ENCODE measurements at regions not wholly inside any gene's neighbourhood (a gene's known extent, or its start where the extent isn't known, plus 50 kb on each side); places are given as distances from the start of the nearest gene placed in this dataset.

- no peaks in the 10 kb centered on the region for H3K27me3 ChIP-seq (ENCODE audit: insufficient read depth, insufficient read length)
- H3K9ac ChIP-seq (ENCODE audit: insufficient read length, low read depth) = no peak overlapping the region
- no peaks in the 10 kb centered on the region for H3K9me3 ChIP-seq (ENCODE audit: insufficient read depth, low read length)
- DNase-seq (ENCODE audit: low read depth, low spot score) = no peak
- no peak for TF ChIP-seq YY1 (IDR thresholded peaks at IDR 0.05; ENCODE audit: insufficient read depth, insufficient read length)
- no peak for TF ChIP-seq SUZ12 (IDR thresholded peaks at IDR 0.05; ENCODE audit: extremely low read depth, insufficient read depth, insufficient read length)
- TF ChIP-seq ZNF274 (IDR thresholded peaks at IDR 0.05; ENCODE audit: low read depth, low read length) = no peak
- no peaks in the 10 kb centered on the region for H3K4me1 ChIP-seq (ENCODE audit: insufficient read depth, insufficient read length)
- no peak overlapping the region for H3K4me3 ChIP-seq (ENCODE audit: insufficient read length, low read depth)
- H3K36me3 ChIP-seq (ENCODE audit: insufficient read depth, insufficient read length, low read length) = no peaks in the 10 kb centered on the region
Measured at GRCh38 chr16:5477251-5477650, 379.7 kb upstream of the EEF2KMT start.

DNA sequence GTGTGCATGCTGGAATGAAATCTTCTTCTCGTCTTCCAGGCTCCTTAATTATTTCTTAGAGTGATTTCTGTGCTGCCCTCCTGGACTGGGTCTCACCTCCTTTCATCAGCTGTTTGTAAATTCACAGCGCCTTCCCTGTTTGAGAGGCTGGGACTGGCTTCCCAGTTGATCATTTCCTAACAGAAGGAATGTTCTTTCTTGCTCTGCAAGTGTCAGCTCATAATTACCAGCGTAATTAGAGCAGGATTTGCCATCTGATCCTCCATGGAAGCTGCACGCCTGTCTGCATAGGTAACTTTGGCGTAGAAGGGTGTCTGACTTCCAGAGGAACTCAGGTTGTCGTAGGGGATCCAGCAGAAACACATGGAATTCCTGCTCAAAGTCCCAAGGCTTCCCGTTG lies 375.0 kb upstream of the EEF2KMT start:
- no peaks in the 10 kb centered on the region for H3K36me3 ChIP-seq (ENCODE audit: insufficient read depth, insufficient read length, low read length)
- no peak for DNase-seq (ENCODE audit: low read depth, low spot score)
- H3K4me3 ChIP-seq (ENCODE audit: insufficient read length, low read depth) = no peak overlapping the region
- no peaks in the 10 kb centered on the region for H3K9me3 ChIP-seq (ENCODE audit: insufficient read depth, low read length)
- TF ChIP-seq SUZ12 (IDR thresholded peaks at IDR 0.05; ENCODE audit: extremely low read depth, insufficient read depth, insufficient read length) (no peak), YY1 (IDR thresholded peaks at IDR 0.05; ENCODE audit: insufficient read depth, insufficient read length) (no peak), ZNF274 (IDR thresholded peaks at IDR 0.05; ENCODE audit: low read depth, low read length) (no peak)
- no peaks in the 10 kb centered on the region for H3K27me3 ChIP-seq (ENCODE audit: insufficient read depth, insufficient read length)
- H3K9ac ChIP-seq (ENCODE audit: insufficient read length, low read depth) = no peak overlapping the region
- no peaks in the 10 kb centered on the region for H3K4me1 ChIP-seq (ENCODE audit: insufficient read depth, insufficient read length)

- Histone ChIP-seq H3K4me3 (ENCODE audit: insufficient read length, low read depth) (no peak overlapping the region), H3K9me3 (ENCODE audit: insufficient read depth, low read length) (no peaks in the 10 kb centered on the region), H3K36me3 (ENCODE audit: insufficient read depth, insufficient read length, low read length) (no peaks in the 10 kb centered on the region), H3K4me1 (ENCODE audit: insufficient read depth, insufficient read length) (peaks cover 2% of the 10 kb centered on the region), H3K9ac (ENCODE audit: insufficient read length, low read depth) (no peak overlapping the region), H3K27me3 (ENCODE audit: insufficient read depth, insufficient read length) (no peaks in the 10 kb centered on the region)
- TF ChIP-seq YY1 (IDR thresholded peaks at IDR 0.05; ENCODE audit: insufficient read depth, insufficient read length) (no peak), SUZ12 (IDR thresholded peaks at IDR 0.05; ENCODE audit: extremely low read depth, insufficient read depth, insufficient read length) (no peak), ZNF274 (IDR thresholded peaks at IDR 0.05; ENCODE audit: low read depth, low read length) (no peak)
- DNase-seq (ENCODE audit: low read depth, low spot score) = no peak
Measured at GRCh38 chr16:5468488-5468887, 370.9 kb upstream of the EEF2KMT start.

DNA sequence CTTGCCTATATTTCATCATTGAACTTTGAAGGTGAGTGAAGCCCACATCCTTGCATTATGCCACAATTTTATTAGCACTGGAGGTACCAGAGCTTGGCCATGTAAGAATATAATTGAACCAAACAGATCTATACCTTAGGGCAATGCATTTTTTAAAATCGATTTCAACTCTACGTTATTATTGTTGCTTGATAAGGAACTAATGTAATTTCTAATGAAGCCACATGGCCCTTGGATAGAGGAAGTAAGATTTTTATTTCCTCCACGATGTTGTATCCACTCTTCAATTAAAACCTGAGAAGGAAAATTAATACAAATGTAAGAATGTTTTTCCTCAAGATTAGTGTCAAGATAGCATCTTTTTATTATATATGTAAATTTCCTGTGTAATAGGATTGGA lies 370.0 kb upstream of the EEF2KMT start:
- Histone ChIP-seq H3K9me3 (ENCODE audit: insufficient read depth, low read length) (no peaks in the 10 kb centered on the region), H3K36me3 (ENCODE audit: insufficient read depth, insufficient read length, low read length) (no peaks in the 10 kb centered on the region), H3K27me3 (ENCODE audit: insufficient read depth, insufficient read length) (no peaks in the 10 kb centered on the region), H3K9ac (ENCODE audit: insufficient read length, low read depth) (no peak overlapping the region), H3K4me1 (ENCODE audit: insufficient read depth, insufficient read length) (peaks cover 2% of the 10 kb centered on the region), H3K4me3 (ENCODE audit: insufficient read length, low read depth) (no peak overlapping the region)
- DNase-seq (ENCODE audit: low read depth, low spot score) = no peak
- TF ChIP-seq ZNF274 (IDR thresholded peaks at IDR 0.05; ENCODE audit: low read depth, low read length) (no peak), SUZ12 (IDR thresholded peaks at IDR 0.05; ENCODE audit: extremely low read depth, insufficient read depth, insufficient read length) (no peak), YY1 (IDR thresholded peaks at IDR 0.05; ENCODE audit: insufficient read depth, insufficient read length) (no peak)

GRCh38 chr16:5466551-5466950 lies 369.0 kb upstream of the EEF2KMT start:
- Histone ChIP-seq H3K27me3 (ENCODE audit: insufficient read depth, insufficient read length) (no peaks in the 10 kb centered on the region), H3K4me1 (ENCODE audit: insufficient read depth, insufficient read length) (peaks cover 2% of the 10 kb centered on the region), H3K9me3 (ENCODE audit: insufficient read depth, low read length) (no peaks in the 10 kb centered on the region), H3K4me3 (ENCODE audit: insufficient read length, low read depth) (no peak overlapping the region), H3K9ac (ENCODE audit: insufficient read length, low read depth) (no peak overlapping the region), H3K36me3 (ENCODE audit: insufficient read depth, insufficient read length, low read length) (no peaks in the 10 kb centered on the region)
- no peak for TF ChIP-seq SUZ12 (IDR thresholded peaks at IDR 0.05; ENCODE audit: extremely low read depth, insufficient read depth, insufficient read length)
- no peak for DNase-seq (ENCODE audit: low read depth, low spot score)

DNA sequence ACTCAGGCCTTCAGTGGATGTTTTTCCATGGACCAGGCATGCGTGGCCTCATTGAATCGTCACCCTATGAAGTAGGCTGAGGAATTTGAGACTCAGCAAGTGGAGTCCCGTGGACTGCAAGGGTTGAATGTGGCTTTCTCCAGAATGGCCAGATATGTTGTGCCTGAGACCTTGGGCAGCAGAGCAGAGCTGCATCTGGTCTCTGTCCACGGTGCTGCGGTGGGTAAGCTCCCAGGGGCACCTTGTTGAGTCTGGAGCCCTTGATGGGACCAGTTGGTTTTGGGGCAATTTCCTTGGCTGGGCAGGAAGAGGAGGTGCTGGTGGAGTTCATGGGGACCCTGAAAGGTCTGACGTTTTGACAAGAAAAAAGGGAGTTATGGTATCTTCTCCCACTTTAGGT lies 368.1 kb upstream of the EEF2KMT start:
- Histone ChIP-seq H3K9ac (ENCODE audit: insufficient read length, low read depth) (no peak overlapping the region), H3K27me3 (ENCODE audit: insufficient read depth, insufficient read length) (no peaks in the 10 kb centered on the region), H3K36me3 (ENCODE audit: insufficient read depth, insufficient read length, low read length) (no peaks in the 10 kb centered on the region), H3K9me3 (ENCODE audit: insufficient read depth, low read length) (no peaks in the 10 kb centered on the region), H3K4me1 (ENCODE audit: insufficient read depth, insufficient read length) (peaks cover 5% of the 10 kb centered on the region), H3K4me3 (ENCODE audit: insufficient read length, low read depth) (no peak overlapping the region)
- no peak for TF ChIP-seq SUZ12 (IDR thresholded peaks at IDR 0.05; ENCODE audit: extremely low read depth, insufficient read depth, insufficient read length)
- TF ChIP-seq ZNF274 (IDR thresholded peaks at IDR 0.05; ENCODE audit: low read depth, low read length) = no peak
- no peak for TF ChIP-seq YY1 (IDR thresholded peaks at IDR 0.05; ENCODE audit: insufficient read depth, insufficient read length)
- no peak for DNase-seq (ENCODE audit: low read depth, low spot score)

DNA sequence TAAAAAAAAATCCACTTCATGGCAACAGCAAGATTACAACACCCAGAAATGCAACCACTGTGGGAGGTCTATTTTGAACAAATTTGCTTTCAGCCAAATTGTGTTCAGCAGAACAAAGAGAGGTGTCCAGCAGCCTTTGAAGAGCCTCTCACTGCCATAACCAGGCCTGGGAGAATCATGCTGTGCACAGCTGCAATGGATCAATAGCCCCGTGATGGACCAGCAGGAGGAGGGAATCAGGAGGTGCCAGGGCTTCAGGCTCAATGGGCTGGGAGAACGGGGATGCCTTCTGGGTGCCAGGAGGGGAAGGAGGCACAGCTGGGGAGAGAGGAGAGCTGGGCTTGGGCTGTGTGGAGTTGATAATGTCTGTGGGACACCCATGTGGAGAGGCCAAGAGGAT lies 366.2 kb upstream of the EEF2KMT start:
- Histone ChIP-seq H3K9ac (ENCODE audit: insufficient read length, low read depth) (no peak overlapping the region), H3K36me3 (ENCODE audit: insufficient read depth, insufficient read length, low read length) (no peaks in the 10 kb centered on the region), H3K27me3 (ENCODE audit: insufficient read depth, insufficient read length) (no peaks in the 10 kb centered on the region), H3K4me3 (ENCODE audit: insufficient read length, low read depth) (no peak overlapping the region), H3K9me3 (ENCODE audit: insufficient read depth, low read length) (no peaks in the 10 kb centered on the region), H3K4me1 (ENCODE audit: insufficient read depth, insufficient read length) (peaks cover 5% of the 10 kb centered on the region)
- TF ChIP-seq YY1 (IDR thresholded peaks at IDR 0.05; ENCODE audit: insufficient read depth, insufficient read length) = no peak
- no peak for TF ChIP-seq SUZ12 (IDR thresholded peaks at IDR 0.05; ENCODE audit: extremely low read depth, insufficient read depth, insufficient read length)
- no peak for TF ChIP-seq ZNF274 (IDR thresholded peaks at IDR 0.05; ENCODE audit: low read depth, low read length)
- no peak for DNase-seq (ENCODE audit: low read depth, low spot score)

DNA sequence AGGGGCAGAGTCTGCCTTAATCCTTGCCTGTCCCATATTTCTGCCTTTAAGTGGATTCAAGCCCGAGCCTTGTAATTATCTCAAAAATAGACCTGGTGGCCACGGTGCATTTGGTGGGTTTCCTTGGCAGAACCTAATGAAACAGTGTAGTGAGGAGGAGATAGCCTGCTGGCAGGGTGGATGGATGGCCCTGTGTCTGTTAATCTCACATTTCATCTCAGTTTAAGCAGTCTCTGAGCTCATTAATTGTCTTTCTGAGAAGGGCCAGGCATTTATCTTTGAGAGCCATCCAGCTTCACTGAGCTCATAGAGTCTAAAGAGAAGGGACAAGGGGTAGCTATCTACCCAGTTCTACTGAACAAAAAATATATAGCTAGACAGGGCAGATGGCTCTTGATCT lies 364.0 kb upstream of the EEF2KMT start:
- H3K4me1 ChIP-seq (ENCODE audit: insufficient read depth, insufficient read length) = peaks cover 5% of the 10 kb centered on the region
- no peak overlapping the region for H3K4me3 ChIP-seq (ENCODE audit: insufficient read length, low read depth)
- no peak for TF ChIP-seq ZNF274 (IDR thresholded peaks at IDR 0.05; ENCODE audit: low read depth, low read length)
- no peak for TF ChIP-seq SUZ12 (IDR thresholded peaks at IDR 0.05; ENCODE audit: extremely low read depth, insufficient read depth, insufficient read length)
- no peak for TF ChIP-seq YY1 (IDR thresholded peaks at IDR 0.05; ENCODE audit: insufficient read depth, insufficient read length)
- DNase-seq (ENCODE audit: low read depth, low spot score) = no peak
- no peak overlapping the region for H3K9ac ChIP-seq (ENCODE audit: insufficient read length, low read depth)
- no peaks in the 10 kb centered on the region for H3K27me3 ChIP-seq (ENCODE audit: insufficient read depth, insufficient read length)
- no peaks in the 10 kb centered on the region for H3K36me3 ChIP-seq (ENCODE audit: insufficient read depth, insufficient read length, low read length)
- no peaks in the 10 kb centered on the region for H3K9me3 ChIP-seq (ENCODE audit: insufficient read depth, low read length)
